ENCODE measurements at regions not wholly inside any gene's neighbourhood (a gene's known extent, or its start where the extent isn't known, plus 50 kb on each side); places are given as distances from the start of the nearest gene placed in this dataset.
A peak's percentile ranks its signal among the peaks of the same experiment; 100 is the strongest.

DNA sequence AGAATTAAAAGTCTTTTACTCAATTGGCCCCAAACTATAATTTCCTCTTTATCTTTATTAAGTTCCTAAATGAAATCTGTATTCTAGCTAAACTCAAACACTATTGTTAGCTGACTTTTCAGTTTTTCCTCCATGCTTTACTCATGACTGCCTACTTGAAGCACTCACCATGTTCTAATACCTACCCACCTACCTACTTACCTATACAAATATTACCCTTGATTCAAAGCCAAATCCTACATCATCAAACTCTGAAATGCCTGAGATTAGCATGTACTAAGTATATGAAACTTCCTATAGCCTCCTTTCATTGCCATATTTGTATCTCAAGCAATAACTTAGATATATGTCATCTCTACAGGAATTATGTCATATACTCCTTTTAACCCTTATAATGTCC is 259.7 kb downstream of the HDGFL1 start:
- no peaks in the 10 kb centered on the region for H3K36me3 ChIP-seq (replicated peaks in 1 of 2; ENCODE audit: insufficient read depth in 1 of 2, low read depth in 2 of 2)
- no peaks in the 10 kb centered on the region for H3K9me3 ChIP-seq
- H3K27me3 ChIP-seq: no peaks in the 10 kb centered on the region
- peak overlapping the region in 3 of 4 donors; percentile 13 to 80 (median 70) for H3K27ac ChIP-seq
- intact Hi-C loops (cut with DNase I): no loop called here
- DNase-seq (no peak), ATAC-seq (no peak)
- no peak overlapping the region for H3K4me3 ChIP-seq
- TF ChIP-seq POLR2A (IDR thresholded peaks at IDR 0.05) (no peak), CTCF (IDR thresholded peaks at IDR 0.05) (no peak)
- H3K4me1 ChIP-seq: peaks cover 24% of the 10 kb centered on the region

DNA sequence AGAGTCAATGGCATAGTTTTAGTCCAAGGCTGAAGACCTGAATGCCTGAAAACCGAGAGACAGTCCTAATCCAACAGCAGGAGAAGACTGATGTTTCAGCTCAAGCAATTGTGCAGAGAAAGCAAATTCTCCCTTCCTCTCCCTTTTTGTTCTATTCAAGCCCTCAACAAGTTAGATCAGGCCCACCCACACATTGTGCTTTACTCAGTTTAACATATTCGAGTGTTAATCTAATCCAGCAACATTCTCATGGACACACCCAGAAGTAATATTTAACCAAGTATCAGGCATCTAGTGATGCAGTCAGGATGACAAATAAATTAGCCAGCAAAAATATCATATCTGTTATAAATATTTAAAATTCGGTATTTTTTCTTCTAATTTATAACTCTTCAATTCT is 261.1 kb downstream of the HDGFL1 start:
- intact Hi-C loops (cut with DNase I): no loop called here
- 37 to 58% methylated on average over 3 of the region's 3 CpGs for WGBS, 2 donors
- ATAC-seq: no peak

GRCh38 chr6:22833191-22833590 is 263.8 kb downstream of the HDGFL1 start:
- Histone ChIP-seq H3K9me3 (no peaks in the 10 kb centered on the region), H3K27ac (no peak overlapping the region), H3K4me1 (peaks cover 15% of the 10 kb centered on the region), H3K27me3 (no peaks in the 10 kb centered on the region), H3K36me3 (replicated peaks in 1 of 2; ENCODE audit: insufficient read depth in 1 of 2, low read depth in 2 of 2) (no peaks in the 10 kb centered on the region), H3K4me3 (no peak overlapping the region)
- DNase-seq (no peak), ATAC-seq (no peak)
- intact Hi-C loops (cut with DNase I): no loop called here
- TF ChIP-seq POLR2A (IDR thresholded peaks at IDR 0.05) (no peak), CTCF (IDR thresholded peaks at IDR 0.05) (no peak)
- 46 to 53% methylated on average over 3 of the region's 3 CpGs for WGBS, 2 donors

More for the DNA sequence above, 261.1 kb downstream of the HDGFL1 start:
- H3K27me3 ChIP-seq: no peaks in the 10 kb centered on the region
- TF ChIP-seq CTCF (IDR thresholded peaks at IDR 0.05) (no peak), POLR2A (IDR thresholded peaks at IDR 0.05) (no peak)
- H3K4me1 ChIP-seq: peaks cover 24% of the 10 kb centered on the region
- no peak overlapping the region for H3K4me3 ChIP-seq
- DNase-seq: no peak
- no peaks in the 10 kb centered on the region for H3K36me3 ChIP-seq (replicated peaks in 1 of 2; ENCODE audit: insufficient read depth in 1 of 2, low read depth in 2 of 2)
- no peak overlapping the region for H3K27ac ChIP-seq
- no peaks in the 10 kb centered on the region for H3K9me3 ChIP-seq

GRCh38 chr6:22838345-22838744 is 269.0 kb downstream of the HDGFL1 start:
- Histone ChIP-seq H3K27ac (no peak overlapping the region), H3K4me1 (no peaks in the 10 kb centered on the region), H3K4me3 (no peak overlapping the region), H3K27me3 (no peaks in the 10 kb centered on the region), H3K9me3 (no peaks in the 10 kb centered on the region), H3K36me3 (replicated peaks in 1 of 2; ENCODE audit: insufficient read depth in 1 of 2, low read depth in 2 of 2) (no peaks in the 10 kb centered on the region)
- WGBS, 2 donors: 80 to 84% methylated on average over 4 of the region's 4 CpGs
- intact Hi-C loops (cut with DNase I): no loop called here
- ATAC-seq (no peak), DNase-seq (no peak)
- no peak for TF ChIP-seq CTCF (IDR thresholded peaks at IDR 0.05)
- no peak for TF ChIP-seq POLR2A (IDR thresholded peaks at IDR 0.05)

DNA sequence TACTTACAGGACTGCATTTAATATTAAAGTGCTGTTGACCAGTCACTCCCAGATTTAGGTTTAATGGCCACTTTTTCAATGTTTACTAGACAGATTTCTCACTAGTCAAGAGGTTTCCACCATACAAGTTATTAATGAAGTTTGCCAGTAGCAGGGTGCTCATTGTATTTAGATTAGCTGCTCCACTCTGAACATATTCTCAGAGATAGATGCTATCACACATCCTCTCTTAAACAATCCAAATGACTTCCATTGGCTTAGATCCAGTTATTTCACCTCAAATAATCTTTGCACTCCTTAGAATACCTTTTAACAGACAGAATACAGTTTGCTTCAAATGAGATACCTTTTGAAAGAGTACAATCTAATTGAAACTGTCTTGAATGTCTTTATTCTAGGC is 276.1 kb downstream of the HDGFL1 start:
- no peak overlapping the region for H3K27ac ChIP-seq
- intact Hi-C loops (cut with DNase I): no loop called here
- no peak for DNase-seq
- TF ChIP-seq POLR2A (IDR thresholded peaks at IDR 0.05): no peak
- TF ChIP-seq CTCF (IDR thresholded peaks at IDR 0.05): no peak
- no peaks in the 10 kb centered on the region for H3K27me3 ChIP-seq
- H3K9me3 ChIP-seq: no peaks in the 10 kb centered on the region
- no peaks in the 10 kb centered on the region for H3K36me3 ChIP-seq (replicated peaks in 1 of 2; ENCODE audit: insufficient read depth in 1 of 2, low read depth in 2 of 2)
- no peak for ATAC-seq
- no peaks in the 10 kb centered on the region for H3K4me1 ChIP-seq
- H3K4me3 ChIP-seq: no peak overlapping the region
